AG09309 (cell line): ENCODE measurements at regions not wholly inside any gene's neighbourhood (a gene's known extent, or its start where the extent isn't known, plus 50 kb on each side); places are given as distances from the start of the nearest gene placed in this dataset.

Source experiments
- DNase-seq: peaks from one replicate; pipeline ENCODE4 v3.0.0-alpha.2; 2010; ENCODE audit warnings: low read depth
- H3K4me3 ChIP-seq: 2 replicates; pipeline ENCODE4 v1.5.1; 2011; ENCODE audit warnings: mild to moderate bottlenecking, low read depth, low read length, moderate library complexity; ENCODE audit not compliant: control insufficient read depth
- TF ChIP-seq, protein P1 (sequence below): IDR thresholded peaks from 2 replicates; pipeline ENCODE4 v1.5.1; 2011; ENCODE audit warnings: mild to moderate bottlenecking, low read depth, low read length, inconsistent platforms; ENCODE audit not compliant: insufficient read depth, control insufficient read depth; ENCODE audit errors: missing control alignments

DNA sequence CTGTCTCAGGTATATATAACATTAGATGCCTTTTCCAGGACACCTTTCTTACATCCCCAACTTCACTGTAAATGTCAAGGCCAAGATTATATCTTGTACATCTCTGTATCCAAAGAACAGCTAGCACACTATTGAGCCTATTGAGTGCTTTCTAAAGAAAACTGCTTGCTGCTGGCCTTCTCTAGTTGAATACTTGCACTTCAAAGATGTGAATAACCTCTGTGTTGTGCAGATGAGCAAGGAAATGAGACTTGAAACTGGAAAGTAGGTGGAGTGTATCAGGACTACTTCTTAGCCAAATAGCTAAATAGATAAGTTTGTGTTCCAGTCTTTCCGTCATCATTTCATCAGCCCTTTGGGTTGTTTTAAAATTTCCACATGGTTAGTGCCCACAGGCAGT, 704.4 kb upstream of the AMOT start:
- TF ChIP-seq, protein P1, sequence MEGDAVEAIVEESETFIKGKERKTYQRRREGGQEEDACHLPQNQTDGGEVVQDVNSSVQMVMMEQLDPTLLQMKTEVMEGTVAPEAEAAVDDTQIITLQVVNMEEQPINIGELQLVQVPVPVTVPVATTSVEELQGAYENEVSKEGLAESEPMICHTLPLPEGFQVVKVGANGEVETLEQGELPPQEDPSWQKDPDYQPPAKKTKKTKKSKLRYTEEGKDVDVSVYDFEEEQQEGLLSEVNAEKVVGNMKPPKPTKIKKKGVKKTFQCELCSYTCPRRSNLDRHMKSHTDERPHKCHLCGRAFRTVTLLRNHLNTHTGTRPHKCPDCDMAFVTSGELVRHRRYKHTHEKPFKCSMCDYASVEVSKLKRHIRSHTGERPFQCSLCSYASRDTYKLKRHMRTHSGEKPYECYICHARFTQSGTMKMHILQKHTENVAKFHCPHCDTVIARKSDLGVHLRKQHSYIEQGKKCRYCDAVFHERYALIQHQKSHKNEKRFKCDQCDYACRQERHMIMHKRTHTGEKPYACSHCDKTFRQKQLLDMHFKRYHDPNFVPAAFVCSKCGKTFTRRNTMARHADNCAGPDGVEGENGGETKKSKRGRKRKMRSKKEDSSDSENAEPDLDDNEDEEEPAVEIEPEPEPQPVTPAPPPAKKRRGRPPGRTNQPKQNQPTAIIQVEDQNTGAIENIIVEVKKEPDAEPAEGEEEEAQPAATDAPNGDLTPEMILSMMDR, result no peak
- no peak for DNase-seq
- H3K4me3 ChIP-seq, result no peak overlapping the region

DNA sequence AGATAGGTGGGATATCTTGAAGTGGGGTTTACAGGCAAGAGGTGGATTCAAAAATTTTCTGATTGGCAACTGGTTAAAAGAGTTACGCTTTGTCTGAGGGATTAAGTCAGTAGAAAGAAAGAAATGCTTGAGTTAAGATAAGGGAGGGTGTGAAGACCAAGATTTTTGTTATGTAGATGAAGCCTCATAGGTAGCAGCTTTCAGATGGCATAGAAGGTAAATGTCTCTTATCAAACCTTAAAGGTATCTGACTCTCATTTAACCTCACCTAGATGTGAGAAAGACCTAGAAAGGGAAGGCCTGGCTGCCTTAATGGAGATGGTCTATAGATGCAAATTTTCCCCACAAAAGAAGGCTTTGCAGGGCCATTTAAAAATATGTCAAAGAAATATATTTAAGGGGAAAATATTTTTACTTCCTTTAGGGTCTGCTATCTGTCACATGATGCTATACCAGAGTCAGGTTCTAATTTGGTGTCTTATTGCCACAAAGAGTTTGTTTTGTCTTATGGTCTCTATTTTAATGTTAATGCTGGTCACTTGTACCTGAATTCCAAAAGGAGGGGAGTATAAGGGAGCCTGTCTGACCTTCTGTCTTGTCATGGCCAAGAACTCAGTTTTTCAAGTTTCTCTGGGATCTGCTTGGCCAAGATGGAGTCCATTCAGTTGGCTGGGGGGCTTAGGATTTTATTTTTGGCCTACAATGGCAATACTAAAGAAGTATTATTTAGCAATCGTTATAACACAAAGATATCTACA, 699.1 kb upstream of the AMOT start:
- TF ChIP-seq, protein P1, result no peak

DNA sequence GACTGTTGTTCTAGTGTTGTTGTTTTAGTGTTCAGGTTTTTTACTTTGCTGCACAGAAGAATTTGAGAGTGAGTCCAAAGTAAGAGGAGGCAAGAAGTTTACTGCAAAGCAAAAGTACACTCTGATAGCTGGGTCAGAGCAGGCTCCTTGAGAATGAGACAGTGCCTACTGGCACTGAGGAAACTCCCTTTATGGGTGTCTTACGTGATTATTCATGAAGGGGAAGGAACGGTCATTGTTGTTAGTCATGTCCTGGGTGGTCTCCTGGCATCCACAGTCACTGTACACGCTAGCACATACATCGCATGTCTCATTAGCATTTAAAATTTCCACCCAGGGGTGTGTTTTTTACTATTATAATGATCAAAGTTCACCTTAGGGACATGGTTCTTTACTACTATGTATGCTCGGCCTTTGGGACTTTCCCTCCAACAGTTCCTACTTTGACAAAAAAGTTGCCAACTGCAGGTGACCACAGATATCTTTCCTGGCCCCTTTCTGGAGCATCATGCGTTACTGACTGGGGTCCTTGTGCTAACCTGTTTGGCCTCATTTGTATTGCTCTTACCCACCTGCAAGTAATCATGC, 688.9 kb upstream of the AMOT start:
- H3K4me3 ChIP-seq, result no peak overlapping the region
- DNase-seq, result no peak
- TF ChIP-seq, protein P1, result no peak

More for the DNA sequence above, 699.1 kb upstream of the AMOT start:
- no peak overlapping the region for H3K4me3 ChIP-seq
- no peak for DNase-seq

DNA sequence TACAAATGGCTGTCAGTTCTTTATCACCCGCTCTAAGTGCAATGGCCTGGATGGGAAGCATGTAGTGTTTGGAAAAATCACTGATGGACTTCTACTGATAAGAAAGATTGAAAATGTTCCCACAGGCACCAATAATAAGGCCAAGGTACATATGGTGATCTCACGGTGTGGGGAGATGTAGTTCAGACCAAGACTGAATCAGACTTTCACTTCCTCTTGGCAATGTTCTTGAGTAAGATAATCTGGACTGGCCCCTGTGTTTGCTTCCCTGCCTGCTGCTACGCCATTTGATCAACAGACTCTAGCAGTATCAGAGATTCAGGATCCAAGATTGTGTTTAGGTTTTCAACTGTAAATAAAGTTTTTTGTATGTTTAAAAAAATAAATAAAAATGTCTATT, 682.2 kb upstream of the AMOT start:
- DNase-seq, result no peak
- no peak overlapping the region for H3K4me3 ChIP-seq
- TF ChIP-seq, protein P1, result no peak

DNA sequence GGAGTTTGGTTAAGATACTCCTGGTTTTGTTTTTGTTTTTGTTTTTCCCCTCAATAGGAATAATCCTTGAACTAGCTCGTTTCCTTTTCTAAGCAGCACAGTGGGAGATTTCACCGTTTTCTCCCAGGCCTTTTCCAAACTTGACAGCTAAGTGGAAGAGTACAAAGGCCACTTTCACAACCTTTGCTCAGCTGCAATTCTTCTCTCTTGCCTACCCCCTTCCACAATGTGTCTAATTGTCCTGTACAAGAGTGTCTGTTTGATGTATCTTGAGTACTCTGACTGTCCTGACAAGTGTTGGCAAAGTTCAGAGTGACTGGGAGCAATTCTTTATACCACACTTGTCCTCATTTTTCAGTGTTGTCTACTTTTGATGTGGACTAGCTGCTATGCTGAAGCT, 674.3 kb upstream of the AMOT start:
- DNase-seq, result no peak
- H3K4me3 ChIP-seq, result no peak overlapping the region
- TF ChIP-seq, protein P1, result no peak

DNA sequence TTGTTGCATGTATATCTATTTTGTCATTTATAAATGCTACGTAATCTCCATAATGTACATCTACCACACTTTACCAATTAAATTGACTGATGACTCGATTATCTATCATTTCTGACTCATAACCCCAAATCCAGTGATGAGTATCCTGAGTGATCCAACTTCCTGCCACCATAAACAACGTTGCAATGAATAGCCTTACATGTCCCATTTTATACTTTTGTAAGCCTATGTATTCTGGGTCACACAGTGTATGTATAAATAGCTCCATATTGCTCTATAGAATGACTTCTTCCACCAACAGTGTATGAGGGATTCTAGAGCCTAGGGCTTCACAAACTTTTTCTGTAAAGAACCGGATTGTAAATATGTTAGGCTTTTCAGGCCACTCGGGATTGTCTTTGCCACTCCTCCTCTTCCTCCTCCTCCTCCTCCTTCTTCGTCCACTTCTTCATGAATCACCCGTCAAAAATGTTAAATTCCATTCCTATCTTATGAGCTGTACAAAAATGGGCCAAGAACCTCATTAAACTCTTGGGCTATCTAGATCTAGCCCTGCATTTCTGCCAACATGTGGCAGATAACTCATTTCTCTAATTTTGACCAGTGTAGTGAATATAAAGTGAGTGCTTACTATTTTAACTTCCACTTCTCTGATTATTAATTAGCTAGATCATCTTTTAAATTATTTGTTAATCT, 672.2 kb upstream of the AMOT start:
- no peak overlapping the region for H3K4me3 ChIP-seq
- no peak for DNase-seq
- TF ChIP-seq, protein P1, result no peak
